ENCODE measurements at regions not wholly inside any gene's neighbourhood (a gene's known extent, or its start where the extent isn't known, plus 50 kb on each side); places are given as distances from the start of the nearest gene placed in this dataset.
"Not testable (repeated sequence)": the region's sequence is repeated elsewhere in the genome, so short reads cannot be mapped to it uniquely, and the experiment has no call there.

GRCh38 chr2:111307302-111307701 is 186.6 kb downstream of the BCL2L11 start:
- not testable (repeated sequence) for H3K4me3 ChIP-seq; DNase-seq (ENCODE audit: low spot score); H3K27ac ChIP-seq

GRCh38 chr2:111309231-111310075 is 188.7 kb downstream of the BCL2L11 start:
- not testable (repeated sequence) for H3K4me3 ChIP-seq; H3K27ac ChIP-seq; DNase-seq (ENCODE audit: low spot score)

- H3K27ac ChIP-seq; H3K4me3 ChIP-seq; DNase-seq (ENCODE audit: low spot score): not testable (repeated sequence)
These were observed 189.7 kb downstream of the BCL2L11 start for GRCh38 chr2:111310395-111310794.

- not testable (repeated sequence) for H3K27ac ChIP-seq; H3K4me3 ChIP-seq; DNase-seq (ENCODE audit: low spot score)
These were observed 190.9 kb downstream of the BCL2L11 start for GRCh38 chr2:111311568-111311967.

GRCh38 chr2:111312897-111313607 is 192.3 kb downstream of the BCL2L11 start:
- H3K27ac ChIP-seq; DNase-seq (ENCODE audit: low spot score); H3K4me3 ChIP-seq: not testable (repeated sequence)

GRCh38 chr2:111313711-111314110 is 193.0 kb downstream of the BCL2L11 start:
- not testable (repeated sequence) for H3K4me3 ChIP-seq

GRCh38 chr2:111315188-111315917 is 194.6 kb downstream of the BCL2L11 start:
- H3K27ac ChIP-seq; H3K4me3 ChIP-seq; DNase-seq (ENCODE audit: low spot score): not testable (repeated sequence)

More at GRCh38 chr2:111313711-111314110, 193.0 kb downstream of the BCL2L11 start:
- not testable (repeated sequence) for H3K27ac ChIP-seq; DNase-seq (ENCODE audit: low spot score)

- not testable (repeated sequence) for H3K4me3 ChIP-seq; DNase-seq (ENCODE audit: low spot score); H3K27ac ChIP-seq
These were observed 195.6 kb downstream of the BCL2L11 start for GRCh38 chr2:111316221-111316741.

GRCh38 chr2:111316881-111317549 is 196.3 kb downstream of the BCL2L11 start:
- not testable (repeated sequence) for H3K27ac ChIP-seq; DNase-seq (ENCODE audit: low spot score); H3K4me3 ChIP-seq

- DNase-seq (ENCODE audit: low spot score); H3K4me3 ChIP-seq; H3K27ac ChIP-seq: not testable (repeated sequence)
These were observed 198.8 kb downstream of the BCL2L11 start for GRCh38 chr2:111319552-111319951.

GRCh38 chr2:111320264-111320663 is 199.6 kb downstream of the BCL2L11 start:
- not testable (repeated sequence) for DNase-seq (ENCODE audit: low spot score); H3K27ac ChIP-seq; H3K4me3 ChIP-seq

- not testable (repeated sequence) for DNase-seq (ENCODE audit: low spot score); H3K4me3 ChIP-seq; H3K27ac ChIP-seq
These were observed 200.3 kb downstream of the BCL2L11 start for GRCh38 chr2:111320965-111321364.

GRCh38 chr2:111323384-111323783 is 202.7 kb downstream of the BCL2L11 start:
- peak; percentile 11 for DNase-seq (ENCODE audit: low spot score)
- not testable (repeated sequence) for H3K27ac ChIP-seq, H3K4me3 ChIP-seq

GRCh38 chr2:111327726-111328125 is 207.0 kb downstream of the BCL2L11 start:
- not testable (repeated sequence) for H3K27ac ChIP-seq; DNase-seq (ENCODE audit: low spot score); H3K4me3 ChIP-seq

- not testable (repeated sequence) for H3K27ac ChIP-seq; H3K4me3 ChIP-seq; DNase-seq (ENCODE audit: low spot score)
These were observed 208.6 kb downstream of the BCL2L11 start for GRCh38 chr2:111329309-111329708.

- not testable (repeated sequence) for H3K4me3 ChIP-seq; DNase-seq (ENCODE audit: low spot score); H3K27ac ChIP-seq
These were observed 210.5 kb downstream of the BCL2L11 start for GRCh38 chr2:111331099-111331724.

- not testable (repeated sequence) for H3K4me3 ChIP-seq; H3K27ac ChIP-seq; DNase-seq (ENCODE audit: low spot score)
These were observed 214.7 kb downstream of the BCL2L11 start for GRCh38 chr2:111335220-111335907.

Data from coronary artery (tissue), 2 donors.